ENCODE measurements at regions not wholly inside any gene's neighbourhood (a gene's known extent, or its start where the extent isn't known, plus 50 kb on each side); places are given as distances from the start of the nearest gene placed in this dataset.

GRCh38 chr10:130371666-130372065 is 235.5 kb downstream of the GLRX3 start:
- Histone ChIP-seq H3K9me3 (ENCODE audit: control insufficient read depth, insufficient read depth, low read depth, low read length) (no peaks in the 10 kb centered on the region), H3K27ac (ENCODE audit: low read depth, low read length) (no peak overlapping the region)

GRCh38 chr10:130372222-130372621 is 236.0 kb downstream of the GLRX3 start:
- Histone ChIP-seq H3K27me3 (ENCODE audit: control insufficient read depth, insufficient read depth, low read length) (no peaks in the 10 kb centered on the region), H3K9me3 (ENCODE audit: control insufficient read depth, insufficient read depth, low read depth, low read length) (no peaks in the 10 kb centered on the region), H3K27ac (ENCODE audit: low read depth, low read length) (no peak overlapping the region), H3K4me3 (ENCODE audit: low read depth, low read length) (no peak overlapping the region), H3K9ac (ENCODE audit: low read length) (no peak overlapping the region), H3K36me3 (ENCODE audit: control insufficient read depth, insufficient read depth, low read length) (no peaks in the 10 kb centered on the region), H3K4me1 (ENCODE audit: control insufficient read depth, insufficient read depth, low read length) (no peaks in the 10 kb centered on the region; the same call in 1 of the 2 replicates)

More at GRCh38 chr10:130371666-130372065, 235.5 kb downstream of the GLRX3 start:
- Histone ChIP-seq H3K36me3 (ENCODE audit: control insufficient read depth, insufficient read depth, low read length) (no peaks in the 10 kb centered on the region), H3K27me3 (ENCODE audit: control insufficient read depth, insufficient read depth, low read length) (no peaks in the 10 kb centered on the region), H3K4me1 (ENCODE audit: control insufficient read depth, insufficient read depth, low read length) (no peaks in the 10 kb centered on the region; the same call in 1 of the 2 replicates), H3K4me3 (ENCODE audit: low read depth, low read length) (no peak overlapping the region), H3K9ac (ENCODE audit: low read length) (no peak overlapping the region)

DNA sequence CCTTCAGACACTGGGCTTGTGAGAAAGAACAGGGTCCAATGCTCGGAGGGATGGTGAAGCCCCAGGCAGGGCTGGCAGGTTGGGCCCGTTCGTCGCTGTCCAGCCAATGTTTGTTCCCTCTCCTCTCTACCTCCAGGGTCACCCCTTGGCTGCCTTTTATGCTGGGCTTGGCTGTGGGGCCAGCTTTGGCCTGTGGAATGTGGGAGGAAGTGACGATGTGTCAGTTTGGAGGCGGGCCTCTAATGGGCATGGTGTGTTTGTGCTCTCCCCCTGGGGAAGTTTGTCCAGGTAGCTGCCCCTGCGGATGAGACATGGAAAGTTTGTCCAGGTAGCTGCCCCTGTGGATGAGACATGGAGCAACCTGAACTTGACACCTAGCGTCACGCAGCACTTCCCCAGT is 236.7 kb downstream of the GLRX3 start:
- H3K9me3 ChIP-seq (ENCODE audit: control insufficient read depth, insufficient read depth, low read depth, low read length) = no peaks in the 10 kb centered on the region
- H3K4me3 ChIP-seq (ENCODE audit: low read depth, low read length) = no peak overlapping the region
- no peaks in the 10 kb centered on the region for H3K27me3 ChIP-seq (ENCODE audit: control insufficient read depth, insufficient read depth, low read length)
- H3K4me1 ChIP-seq (ENCODE audit: control insufficient read depth, insufficient read depth, low read length) = no peaks in the 10 kb centered on the region; the same call in 1 of the 2 replicates
- H3K27ac ChIP-seq (ENCODE audit: low read depth, low read length) = no peak overlapping the region
- H3K36me3 ChIP-seq (ENCODE audit: control insufficient read depth, insufficient read depth, low read length) = no peaks in the 10 kb centered on the region
- no peak overlapping the region for H3K9ac ChIP-seq (ENCODE audit: low read length)

DNA sequence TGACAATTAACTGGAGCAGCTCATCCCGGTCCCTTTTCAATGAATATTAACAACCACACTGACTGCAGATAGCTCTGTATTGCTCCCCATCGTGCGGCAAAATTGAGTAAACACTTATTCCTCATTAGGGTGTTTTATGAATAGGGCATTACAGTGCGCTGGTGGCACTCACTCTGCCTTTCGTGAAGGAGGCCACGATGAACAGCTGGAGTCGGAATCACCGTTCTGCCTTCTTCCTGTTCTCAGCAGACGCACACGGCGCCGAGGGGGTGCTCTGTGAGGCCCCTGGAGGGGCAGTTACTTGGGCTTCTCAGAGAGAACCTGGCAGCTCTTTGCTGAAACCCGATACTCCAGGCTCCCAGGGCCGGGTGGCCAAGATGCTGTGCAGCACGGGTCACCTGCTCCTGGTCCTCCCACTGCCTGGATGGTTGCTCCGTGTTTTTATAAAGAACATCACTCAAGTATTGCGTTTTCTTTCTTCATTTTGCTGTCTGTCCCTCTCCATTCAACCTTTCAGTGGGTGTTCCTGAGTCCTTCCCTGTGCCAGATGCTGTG is 241.9 kb downstream of the GLRX3 start:
- Histone ChIP-seq H3K9me3 (ENCODE audit: control insufficient read depth, insufficient read depth, low read depth, low read length) (peaks cover 5% of the 10 kb centered on the region; the same call in 1 of the 2 replicates), H3K9ac (ENCODE audit: low read length) (no peak overlapping the region), H3K27ac (ENCODE audit: low read depth, low read length) (no peak overlapping the region), H3K4me3 (ENCODE audit: low read depth, low read length) (no peak overlapping the region), H3K27me3 (ENCODE audit: control insufficient read depth, insufficient read depth, low read length) (no peaks in the 10 kb centered on the region), H3K4me1 (ENCODE audit: control insufficient read depth, insufficient read depth, low read length) (no peaks in the 10 kb centered on the region; the same call in 1 of the 2 replicates), H3K36me3 (ENCODE audit: control insufficient read depth, insufficient read depth, low read length) (no peaks in the 10 kb centered on the region)

DNA sequence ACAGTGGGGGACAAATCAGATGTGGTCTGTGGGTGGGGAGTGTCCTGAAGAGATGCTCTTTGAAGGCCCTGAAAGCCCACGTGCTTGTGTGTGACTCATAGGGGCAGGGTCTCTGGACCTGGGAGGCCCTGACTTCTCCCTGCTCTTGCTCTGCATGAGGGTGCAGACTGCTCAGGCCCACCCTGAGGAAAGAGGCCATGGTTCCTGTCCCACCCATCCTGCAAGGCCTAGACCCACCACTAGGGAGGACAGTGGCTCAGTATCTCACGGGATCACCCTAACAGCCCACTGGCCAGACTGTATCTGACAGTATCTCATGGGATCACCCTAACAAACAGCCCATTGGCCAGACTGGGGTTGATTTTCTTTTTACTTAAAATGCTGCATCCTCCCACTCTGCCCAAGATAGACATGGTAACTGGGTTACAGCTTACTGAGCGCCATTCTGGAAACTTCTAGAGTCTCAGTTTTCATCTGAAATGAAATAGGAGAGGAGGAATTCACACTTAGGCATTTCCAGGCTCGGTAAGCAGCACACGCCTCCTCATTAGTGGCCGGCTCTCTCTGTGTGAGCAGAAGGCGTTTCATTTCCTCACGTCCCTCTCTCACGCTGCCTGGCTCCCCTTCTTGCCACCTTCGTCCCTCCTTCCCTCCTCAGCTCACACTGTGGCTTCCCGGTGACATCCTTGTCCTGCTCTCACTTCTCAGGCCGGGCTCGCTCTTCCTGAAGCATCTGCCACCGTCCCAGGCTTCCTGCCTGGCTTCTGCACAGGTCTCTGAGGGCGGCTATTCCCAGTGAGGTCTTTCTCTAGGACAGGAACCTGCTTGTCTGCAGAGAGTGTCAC is 242.6 kb downstream of the GLRX3 start:
- H3K9me3 ChIP-seq (ENCODE audit: control insufficient read depth, insufficient read depth, low read depth, low read length) = peaks cover 5% of the 10 kb centered on the region; the same call in 1 of the 2 replicates
- no peaks in the 10 kb centered on the region for H3K4me1 ChIP-seq (ENCODE audit: control insufficient read depth, insufficient read depth, low read length)
- H3K36me3 ChIP-seq (ENCODE audit: control insufficient read depth, insufficient read depth, low read length) = no peaks in the 10 kb centered on the region
- H3K27ac ChIP-seq (ENCODE audit: low read depth, low read length) = no peak overlapping the region
- no peaks in the 10 kb centered on the region for H3K27me3 ChIP-seq (ENCODE audit: control insufficient read depth, insufficient read depth, low read length)
- H3K4me3 ChIP-seq (ENCODE audit: low read depth, low read length) = no peak overlapping the region
- no peak overlapping the region for H3K9ac ChIP-seq (ENCODE audit: low read length)

GRCh38 chr10:130380056-130380455 is 243.9 kb downstream of the GLRX3 start:
- H3K4me1 ChIP-seq (ENCODE audit: control insufficient read depth, insufficient read depth, low read length) = no peaks in the 10 kb centered on the region
- H3K36me3 ChIP-seq (ENCODE audit: control insufficient read depth, insufficient read depth, low read length) = no peaks in the 10 kb centered on the region
- peaks cover 11% of the 10 kb centered on the region; the same call in 1 of the 2 replicates for H3K9me3 ChIP-seq (ENCODE audit: control insufficient read depth, insufficient read depth, low read depth, low read length)
- H3K4me3 ChIP-seq (ENCODE audit: low read depth, low read length) = no peak overlapping the region
- no peak overlapping the region for H3K9ac ChIP-seq (ENCODE audit: low read length)
- no peaks in the 10 kb centered on the region for H3K27me3 ChIP-seq (ENCODE audit: control insufficient read depth, insufficient read depth, low read length)
- H3K27ac ChIP-seq (ENCODE audit: low read depth, low read length) = no peak overlapping the region

DNA sequence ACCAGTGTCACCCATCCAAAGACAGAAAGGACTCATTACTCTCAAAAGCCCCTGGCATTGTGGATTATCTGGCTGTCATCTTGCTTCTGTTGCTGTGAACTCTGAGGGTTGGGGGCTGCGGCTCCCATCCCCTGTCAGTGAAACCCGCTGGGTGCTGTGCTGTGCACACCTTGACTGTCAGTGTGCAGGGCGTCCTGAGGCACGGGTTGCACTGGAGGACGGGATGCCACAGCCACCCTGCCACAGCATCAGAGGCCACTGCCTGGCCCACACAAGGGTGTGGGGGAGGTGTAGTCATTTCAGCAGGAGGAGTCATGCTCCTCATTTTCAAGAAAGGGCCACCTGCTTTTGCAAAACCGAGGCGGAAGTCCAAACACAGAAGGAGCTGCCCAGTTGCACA is 245.8 kb downstream of the GLRX3 start:
- Histone ChIP-seq H3K9ac (ENCODE audit: low read length) (no peak overlapping the region), H3K4me3 (ENCODE audit: low read depth, low read length) (no peak overlapping the region), H3K9me3 (ENCODE audit: control insufficient read depth, insufficient read depth, low read depth, low read length) (peaks cover 11% of the 10 kb centered on the region; the same call in 1 of the 2 replicates), H3K27ac (ENCODE audit: low read depth, low read length) (no peak overlapping the region), H3K4me1 (ENCODE audit: control insufficient read depth, insufficient read depth, low read length) (no peaks in the 10 kb centered on the region), H3K36me3 (ENCODE audit: control insufficient read depth, insufficient read depth, low read length) (no peaks in the 10 kb centered on the region), H3K27me3 (ENCODE audit: control insufficient read depth, insufficient read depth, low read length) (no peaks in the 10 kb centered on the region)

DNA sequence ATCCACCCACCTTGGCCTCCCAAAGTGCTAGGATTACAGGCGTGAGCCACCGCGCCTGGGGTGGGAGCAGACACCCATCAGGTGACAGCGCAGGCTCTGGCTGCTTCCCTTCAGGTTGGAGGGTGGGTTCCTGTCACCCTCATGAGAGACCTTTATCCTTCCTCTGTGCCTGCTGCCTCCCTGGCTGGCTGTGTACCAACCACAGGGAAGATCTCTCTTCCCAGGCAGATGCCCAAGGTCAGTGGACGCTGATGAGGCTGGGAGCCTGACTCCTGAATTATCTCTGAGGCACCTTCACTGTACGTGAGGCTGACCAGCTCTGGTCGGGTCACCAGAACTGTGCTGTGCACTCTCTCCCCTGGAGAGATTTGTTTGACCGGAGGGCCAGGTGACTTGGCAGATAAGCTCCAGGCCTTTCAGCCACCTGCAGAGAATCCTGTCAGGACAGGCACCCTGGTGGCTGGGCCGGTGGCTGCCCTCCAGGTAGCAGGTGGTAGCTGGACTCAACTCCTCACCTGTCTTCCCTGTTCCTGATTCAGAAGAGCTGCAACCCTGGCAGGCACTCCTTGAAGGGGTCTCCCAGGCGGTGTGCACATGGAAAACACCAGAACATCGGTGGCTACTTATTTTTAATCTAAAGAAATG is 251.9 kb downstream of the GLRX3 start:
- H3K4me1 ChIP-seq (ENCODE audit: control insufficient read depth, insufficient read depth, low read length) = no peaks in the 10 kb centered on the region; the same call in 1 of the 2 replicates
- no peak overlapping the region for H3K27ac ChIP-seq (ENCODE audit: low read depth, low read length)
- peaks cover 28% of the 10 kb centered on the region; the same call in 1 of the 2 replicates for H3K9me3 ChIP-seq (ENCODE audit: control insufficient read depth, insufficient read depth, low read depth, low read length)
- H3K4me3 ChIP-seq (ENCODE audit: low read depth, low read length) = no peak overlapping the region
- H3K36me3 ChIP-seq (ENCODE audit: control insufficient read depth, insufficient read depth, low read length) = no peaks in the 10 kb centered on the region
- H3K27me3 ChIP-seq (ENCODE audit: control insufficient read depth, insufficient read depth, low read length) = no peaks in the 10 kb centered on the region
- no peak overlapping the region for H3K9ac ChIP-seq (ENCODE audit: low read length)

DNA sequence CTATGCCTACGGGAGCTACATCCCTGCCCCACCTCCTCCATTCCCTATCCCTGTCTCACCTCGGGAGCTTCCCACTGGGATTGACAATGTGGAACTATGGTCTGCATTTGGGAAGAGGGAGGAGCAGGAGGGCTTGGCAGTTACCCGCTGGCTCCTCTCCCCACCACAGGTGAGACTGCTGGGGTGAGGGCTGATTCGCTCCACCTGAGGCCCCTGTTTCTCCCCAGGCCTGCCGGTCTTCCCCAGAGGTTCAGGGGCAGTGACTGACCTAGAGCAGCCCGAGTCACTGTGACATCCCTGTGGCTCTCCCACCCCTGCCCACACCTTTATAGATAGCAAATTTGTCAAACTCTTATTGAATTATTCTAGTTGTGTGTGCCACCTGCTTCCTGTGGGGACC is 252.6 kb downstream of the GLRX3 start:
- Histone ChIP-seq H3K36me3 (ENCODE audit: control insufficient read depth, insufficient read depth, low read length) (no peaks in the 10 kb centered on the region), H3K4me3 (ENCODE audit: low read depth, low read length) (no peak overlapping the region), H3K9me3 (ENCODE audit: control insufficient read depth, insufficient read depth, low read depth, low read length) (peaks cover 34% of the 10 kb centered on the region; the same call in 1 of the 2 replicates), H3K27me3 (ENCODE audit: control insufficient read depth, insufficient read depth, low read length) (no peaks in the 10 kb centered on the region), H3K27ac (ENCODE audit: low read depth, low read length) (no peak overlapping the region), H3K4me1 (ENCODE audit: control insufficient read depth, insufficient read depth, low read length) (no peaks in the 10 kb centered on the region; the same call in 1 of the 2 replicates), H3K9ac (ENCODE audit: low read length) (no peak overlapping the region)

GRCh38 chr10:130389906-130390305 is 253.7 kb downstream of the GLRX3 start:
- H3K27me3 ChIP-seq (ENCODE audit: control insufficient read depth, insufficient read depth, low read length) = no peaks in the 10 kb centered on the region
- no peaks in the 10 kb centered on the region; the same call in 1 of the 2 replicates for H3K4me1 ChIP-seq (ENCODE audit: control insufficient read depth, insufficient read depth, low read length)
- H3K9ac ChIP-seq (ENCODE audit: low read length) = no peak overlapping the region
- H3K27ac ChIP-seq (ENCODE audit: low read depth, low read length) = no peak overlapping the region
- H3K4me3 ChIP-seq (ENCODE audit: low read depth, low read length) = no peak overlapping the region
- peaks cover 38% of the 10 kb centered on the region; the same call in 1 of the 2 replicates for H3K9me3 ChIP-seq (ENCODE audit: control insufficient read depth, insufficient read depth, low read depth, low read length)
- no peaks in the 10 kb centered on the region for H3K36me3 ChIP-seq (ENCODE audit: control insufficient read depth, insufficient read depth, low read length)

DNA sequence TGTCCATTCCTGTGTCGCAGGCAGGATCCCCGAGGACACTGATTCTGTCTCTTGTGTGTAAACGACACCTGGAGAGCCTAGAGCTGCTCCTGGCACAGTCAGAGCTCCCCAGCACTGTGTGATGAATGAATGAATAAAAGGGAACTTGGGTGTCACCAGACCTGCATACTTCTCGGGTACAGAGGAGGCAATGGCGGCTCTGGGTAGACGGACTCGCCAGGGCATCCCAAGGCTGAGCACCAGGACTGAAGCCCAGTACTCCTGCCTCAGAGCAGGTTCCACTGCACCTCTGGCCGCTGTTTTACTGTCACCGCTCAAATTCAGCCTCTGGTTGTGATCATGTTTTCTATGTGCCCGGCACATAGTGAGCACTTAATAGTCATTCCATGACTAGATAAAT is 255.8 kb downstream of the GLRX3 start:
- Histone ChIP-seq H3K27me3 (ENCODE audit: control insufficient read depth, insufficient read depth, low read length) (no peaks in the 10 kb centered on the region), H3K4me3 (ENCODE audit: low read depth, low read length) (no peak overlapping the region), H3K9ac (ENCODE audit: low read length) (no peak overlapping the region), H3K27ac (ENCODE audit: low read depth, low read length) (no peak overlapping the region), H3K36me3 (ENCODE audit: control insufficient read depth, insufficient read depth, low read length) (no peaks in the 10 kb centered on the region), H3K4me1 (ENCODE audit: control insufficient read depth, insufficient read depth, low read length) (no peaks in the 10 kb centered on the region; the same call in 1 of the 2 replicates), H3K9me3 (ENCODE audit: control insufficient read depth, insufficient read depth, low read depth, low read length) (peaks cover 56% of the 10 kb centered on the region)
